GM21367 (cell line): ENCODE measurements at regions not wholly inside any gene's neighbourhood (a gene's known extent, or its start where the extent isn't known, plus 50 kb on each side); places are given as distances from the start of the nearest gene placed in this dataset.

Experiments used
- ATAC-seq: cut with Tn5 transposase; IDR thresholded peaks from one replicate; pipeline ENCODE4 v1.9.1; 2021; ENCODE audit not compliant: unreplicated experiment

- no peak for ATAC-seq
Observed at GRCh38 chr6:77979204-77979603, 326.4 kb downstream of the MEI4 start.

DNA sequence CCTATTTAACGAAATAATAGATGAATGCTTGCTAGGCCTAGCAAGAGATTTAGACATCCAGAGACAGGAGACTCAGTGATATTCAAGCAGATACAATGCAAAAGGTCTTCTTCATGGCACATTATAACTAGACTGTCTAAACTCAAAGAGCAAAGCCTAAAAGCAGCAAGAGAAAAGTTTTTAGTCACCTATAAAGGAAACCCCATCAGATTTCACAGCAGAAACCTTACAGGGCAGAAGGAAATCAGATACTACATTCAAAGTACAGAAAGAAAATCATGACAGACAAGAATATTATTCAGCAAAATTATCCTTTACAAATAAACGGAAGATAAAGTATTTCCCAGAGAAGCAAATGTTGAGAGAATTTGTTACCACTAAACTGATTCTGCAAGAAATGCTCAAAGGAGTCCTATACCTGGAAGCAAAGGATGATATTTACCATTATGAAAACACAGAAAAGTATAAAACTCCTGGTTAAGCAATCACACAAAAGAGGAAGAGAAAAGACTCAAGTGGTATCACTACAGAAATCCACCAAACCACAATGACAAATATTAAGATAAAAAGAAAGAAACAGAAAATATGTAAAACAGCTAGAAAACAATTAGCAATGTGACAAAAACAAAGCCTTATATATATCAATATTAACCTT is 333.7 kb downstream of the MEI4 start:
- no peak for ATAC-seq

GRCh38 chr6:77987035-77987384 is 334.2 kb downstream of the MEI4 start:
- no peak for ATAC-seq

GRCh38 chr6:78010130-78010529 is 357.3 kb downstream of the MEI4 start:
- ATAC-seq: no peak

GRCh38 chr6:78020586-78020985 is 367.7 kb downstream of the MEI4 start:
- ATAC-seq: no peak

- no peak for ATAC-seq
Observed at GRCh38 chr6:78025502-78025901, 372.7 kb downstream of the MEI4 start.

- ATAC-seq: no peak
Observed at GRCh38 chr6:78031228-78031627, 378.4 kb downstream of the MEI4 start.

DNA sequence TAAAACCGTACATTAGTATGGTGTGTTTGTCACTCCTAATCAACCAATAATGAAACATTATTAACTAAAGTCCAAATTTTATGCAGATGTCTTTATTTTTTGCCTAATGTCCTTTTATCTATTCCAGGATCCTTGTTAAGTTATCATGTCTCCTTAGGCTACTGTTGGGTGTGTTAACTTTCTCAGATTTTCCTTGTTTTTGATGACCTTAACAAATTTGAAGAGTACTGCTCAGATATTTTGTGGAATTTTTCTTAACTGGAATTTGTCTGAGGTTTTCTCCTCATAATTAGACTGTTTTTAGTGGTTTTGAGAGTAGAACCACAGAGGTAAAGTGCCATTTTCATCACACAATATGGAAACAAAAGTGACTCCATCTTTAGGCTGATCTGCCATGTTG is 406.3 kb downstream of the MEI4 start:
- no peak for ATAC-seq

- ATAC-seq: no peak
Observed at GRCh38 chr6:78062993-78063392, 410.2 kb downstream of the MEI4 start.

GRCh38 chr6:78076371-78076770 is 423.5 kb downstream of the MEI4 start:
- no peak for ATAC-seq

- ATAC-seq: no peak
Observed at GRCh38 chr6:78089531-78089930, 436.7 kb downstream of the MEI4 start.

DNA sequence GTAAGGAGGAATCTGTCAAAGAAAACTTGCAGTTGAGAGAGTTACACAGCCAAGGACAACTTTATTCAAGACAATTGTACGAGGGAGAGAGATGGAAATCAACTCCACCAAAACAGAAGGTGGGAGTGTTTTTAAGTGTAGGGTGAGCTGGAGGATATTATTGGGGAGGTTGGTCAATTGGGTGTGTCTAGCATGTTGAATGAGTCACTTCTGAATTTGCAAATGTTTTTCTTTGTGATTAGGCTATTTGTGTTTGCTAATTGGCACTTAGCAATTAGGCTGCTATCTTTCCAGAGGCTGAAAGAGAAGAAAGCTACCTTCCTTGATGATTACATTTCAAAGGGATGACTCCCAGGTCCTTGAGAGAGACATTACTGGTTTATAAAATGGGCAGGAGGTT is 441.1 kb downstream of the MEI4 start:
- ATAC-seq: no peak

- ATAC-seq: no peak
Observed at GRCh38 chr6:78101387-78101786, 448.5 kb downstream of the MEI4 start.

DNA sequence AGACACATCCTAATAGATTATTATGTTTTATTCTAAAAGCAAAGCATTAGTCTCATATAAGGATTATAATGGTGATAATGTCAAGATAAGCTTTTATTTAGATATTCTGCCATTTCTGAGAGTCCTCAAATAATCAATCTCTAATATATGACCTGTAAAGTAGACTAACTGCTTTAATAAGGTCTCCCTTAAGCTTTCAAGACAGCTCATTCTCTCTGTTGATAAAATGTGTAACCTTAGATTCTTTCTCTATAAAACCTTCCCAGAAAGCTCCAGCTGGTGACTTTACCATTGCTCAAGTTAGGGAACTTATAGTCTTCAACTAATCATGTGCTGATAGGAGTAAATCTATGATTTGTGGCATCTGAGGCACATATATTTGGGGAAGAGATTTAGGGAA is 457.8 kb downstream of the MEI4 start:
- ATAC-seq: no peak

- ATAC-seq: no peak
Observed at GRCh38 chr6:78117966-78118365, 465.1 kb downstream of the MEI4 start.

DNA sequence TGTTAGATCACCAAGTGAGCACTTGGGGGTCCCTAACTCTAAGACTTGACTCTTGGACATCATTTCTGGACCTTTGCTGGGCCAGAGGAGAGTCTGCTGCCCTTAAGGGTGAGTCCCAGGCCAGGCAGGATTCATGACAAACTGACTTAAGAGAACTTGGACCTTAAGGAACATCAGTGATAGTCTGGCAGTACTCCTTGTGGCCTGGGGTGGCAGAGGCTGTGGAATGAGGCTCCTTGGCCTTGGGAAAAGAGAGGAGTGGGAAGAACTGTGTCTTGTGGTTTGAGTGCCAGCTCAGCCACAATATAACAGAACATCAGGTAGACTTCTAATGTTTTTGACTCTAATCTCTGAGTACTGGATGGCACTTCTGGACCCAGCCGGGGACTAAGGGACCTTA is 478.7 kb downstream of the MEI4 start:
- no peak for ATAC-seq

DNA sequence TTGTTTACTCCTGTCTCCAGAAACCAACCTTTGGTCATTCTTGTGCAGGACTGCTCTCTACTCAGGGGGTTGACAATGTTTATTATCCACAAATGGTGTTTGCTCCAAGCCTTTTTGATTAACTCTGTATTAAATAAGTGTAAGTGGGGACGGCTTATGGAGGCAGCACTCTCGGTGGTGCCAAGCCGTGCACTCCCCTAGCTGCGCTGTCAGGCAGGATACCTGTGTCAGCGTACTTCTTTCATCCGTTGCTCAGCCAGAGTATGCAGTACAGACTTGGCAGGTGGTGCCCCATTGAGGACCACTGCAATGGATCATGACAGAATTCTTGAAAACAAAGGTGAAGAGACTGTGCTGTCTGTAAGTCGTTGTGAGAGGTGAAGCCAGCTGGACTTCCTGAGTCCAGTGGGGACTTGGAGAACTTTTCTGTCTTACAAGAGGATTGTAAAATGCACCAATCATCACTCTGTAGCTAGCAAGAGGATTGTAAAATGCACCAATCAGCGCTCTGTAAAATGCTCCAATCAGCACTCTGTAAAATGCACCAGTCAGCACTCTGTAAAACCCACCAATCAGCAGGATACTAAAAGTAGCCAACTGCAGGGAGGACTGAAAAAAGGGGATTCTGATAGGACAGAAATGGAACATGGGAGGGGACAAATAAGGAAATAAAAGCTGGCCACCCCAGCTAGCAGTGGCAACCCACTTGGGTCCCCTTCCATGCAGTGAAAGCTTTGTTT is 480.0 kb downstream of the MEI4 start:
- ATAC-seq: no peak

DNA sequence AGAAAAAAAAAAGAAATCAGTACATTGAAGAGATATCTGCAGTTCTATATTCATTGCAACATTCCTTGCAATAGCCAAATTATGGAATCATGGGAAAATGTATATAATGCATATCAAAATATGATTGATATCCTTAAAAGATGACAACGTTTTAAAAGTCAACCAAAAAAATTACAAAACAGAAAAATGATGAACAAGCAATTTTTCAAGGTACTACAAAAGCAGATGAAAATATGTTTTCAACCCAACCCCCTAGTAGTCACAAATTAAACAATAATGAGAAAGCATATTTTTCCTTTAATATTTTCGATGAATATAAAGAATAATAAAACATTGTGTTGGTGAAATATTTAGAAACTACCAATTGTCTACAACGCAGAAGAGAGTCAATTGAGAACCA is 497.6 kb downstream of the MEI4 start:
- ATAC-seq: no peak

GRCh38 chr6:78153976-78154375 is 501.1 kb downstream of the MEI4 start:
- ATAC-seq: no peak

DNA sequence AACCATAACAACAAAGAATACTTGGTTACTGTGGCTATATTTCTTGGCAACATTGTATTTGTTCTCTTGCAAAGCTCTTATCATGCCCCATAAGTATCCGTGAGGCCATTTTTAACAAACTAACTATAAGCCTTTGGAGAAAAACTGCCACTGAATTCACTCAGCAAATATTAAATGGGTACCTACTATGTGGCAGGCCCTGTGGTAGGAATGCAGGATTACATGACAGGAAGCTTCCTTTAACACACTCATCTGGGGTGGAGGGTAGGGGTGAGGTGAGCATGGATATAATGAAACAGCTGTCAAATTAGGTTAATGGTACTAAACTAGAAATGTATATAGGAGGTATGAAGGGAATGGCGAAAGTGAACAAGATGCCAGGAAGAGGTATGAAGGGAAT is 504.8 kb downstream of the MEI4 start:
- ATAC-seq: no peak

GRCh38 chr6:78188891-78189290 is 536.1 kb downstream of the MEI4 start:
- no peak for ATAC-seq

- no peak for ATAC-seq
Observed at GRCh38 chr6:78192057-78192456, 539.2 kb downstream of the MEI4 start.

DNA sequence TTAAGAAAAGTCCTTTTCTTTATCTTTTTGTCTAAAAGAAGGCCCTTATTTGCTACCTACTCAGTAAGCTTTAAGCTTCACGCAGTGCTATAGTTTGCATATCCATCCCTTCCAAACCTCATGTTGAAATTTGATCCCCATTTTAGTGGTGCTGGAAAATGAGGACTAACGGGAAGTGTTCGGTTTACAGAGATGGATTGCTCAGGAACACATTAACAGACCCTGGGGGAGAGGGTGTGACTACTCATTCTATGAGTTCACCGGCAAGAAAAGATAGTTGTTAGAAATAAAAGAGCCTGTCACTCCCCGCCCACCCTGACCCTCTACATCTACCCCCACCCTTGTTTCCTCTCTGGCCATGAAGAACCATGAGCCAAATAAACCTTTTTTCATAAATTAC is 546.2 kb downstream of the MEI4 start:
- ATAC-seq: no peak
